GM12864 (cell line): ENCODE measurements at regions not wholly inside any gene's neighbourhood (a gene's known extent, or its start where the extent isn't known, plus 50 kb on each side); places are given as distances from the start of the nearest gene placed in this dataset.
"Not testable (repeated sequence)": the region's sequence is repeated elsewhere in the genome, so short reads cannot be mapped to it uniquely, and the experiment has no call there.

Source experiments
- DNase-seq: peaks from one replicate; pipeline ENCODE4 v3.0.0-alpha.2; 2011; ENCODE audit warnings: low read depth
- H3K4me3 ChIP-seq: 2 replicates; pipeline ENCODE4 v1.5.1; 2011; ENCODE audit warnings: mild to moderate bottlenecking, low read depth, low read length, control low read depth
- TF ChIP-seq, protein P1 (sequence below): IDR thresholded peaks from 2 replicates; pipeline ENCODE4 v1.5.1; 2011; ENCODE audit warnings: low read depth, mild to moderate bottlenecking, moderate library complexity, low read length, control low read depth, inconsistent platforms; ENCODE audit errors: missing control alignments

GRCh38 chr5:124913329-124913653 lies 166.9 kb upstream of the ZNF608 start:
- DNase-seq = no peak
- TF ChIP-seq, protein P1, sequence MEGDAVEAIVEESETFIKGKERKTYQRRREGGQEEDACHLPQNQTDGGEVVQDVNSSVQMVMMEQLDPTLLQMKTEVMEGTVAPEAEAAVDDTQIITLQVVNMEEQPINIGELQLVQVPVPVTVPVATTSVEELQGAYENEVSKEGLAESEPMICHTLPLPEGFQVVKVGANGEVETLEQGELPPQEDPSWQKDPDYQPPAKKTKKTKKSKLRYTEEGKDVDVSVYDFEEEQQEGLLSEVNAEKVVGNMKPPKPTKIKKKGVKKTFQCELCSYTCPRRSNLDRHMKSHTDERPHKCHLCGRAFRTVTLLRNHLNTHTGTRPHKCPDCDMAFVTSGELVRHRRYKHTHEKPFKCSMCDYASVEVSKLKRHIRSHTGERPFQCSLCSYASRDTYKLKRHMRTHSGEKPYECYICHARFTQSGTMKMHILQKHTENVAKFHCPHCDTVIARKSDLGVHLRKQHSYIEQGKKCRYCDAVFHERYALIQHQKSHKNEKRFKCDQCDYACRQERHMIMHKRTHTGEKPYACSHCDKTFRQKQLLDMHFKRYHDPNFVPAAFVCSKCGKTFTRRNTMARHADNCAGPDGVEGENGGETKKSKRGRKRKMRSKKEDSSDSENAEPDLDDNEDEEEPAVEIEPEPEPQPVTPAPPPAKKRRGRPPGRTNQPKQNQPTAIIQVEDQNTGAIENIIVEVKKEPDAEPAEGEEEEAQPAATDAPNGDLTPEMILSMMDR = no peak
- no peak overlapping the region for H3K4me3 ChIP-seq

DNA sequence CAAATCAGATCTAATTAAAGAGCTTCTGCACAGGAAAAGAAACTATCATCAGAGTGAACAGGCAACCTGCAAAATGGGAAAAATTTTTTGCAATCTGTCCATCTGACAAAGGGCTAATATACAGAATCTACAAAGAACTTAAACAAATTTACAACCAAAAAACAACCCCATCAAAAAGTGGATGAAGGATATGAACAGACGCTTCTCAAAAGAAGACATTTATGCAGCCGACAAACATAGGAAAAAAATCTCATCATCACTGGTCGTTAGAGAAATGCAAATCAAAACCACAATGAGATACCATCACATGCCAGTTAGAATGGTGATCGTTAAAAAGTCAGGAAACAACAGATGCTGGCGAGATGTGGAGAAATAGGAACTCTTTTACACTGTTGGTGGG lies 169.9 kb upstream of the ZNF608 start:
- not testable (repeated sequence) for DNase-seq, H3K4me3 ChIP-seq

GRCh38 chr5:124918618-124919017 lies 172.2 kb upstream of the ZNF608 start:
- TF ChIP-seq, protein P1 = no peak
- no peak overlapping the region for H3K4me3 ChIP-seq
- no peak for DNase-seq

GRCh38 chr5:124919076-124919475 lies 172.6 kb upstream of the ZNF608 start:
- TF ChIP-seq, protein P1 = no peak

DNA sequence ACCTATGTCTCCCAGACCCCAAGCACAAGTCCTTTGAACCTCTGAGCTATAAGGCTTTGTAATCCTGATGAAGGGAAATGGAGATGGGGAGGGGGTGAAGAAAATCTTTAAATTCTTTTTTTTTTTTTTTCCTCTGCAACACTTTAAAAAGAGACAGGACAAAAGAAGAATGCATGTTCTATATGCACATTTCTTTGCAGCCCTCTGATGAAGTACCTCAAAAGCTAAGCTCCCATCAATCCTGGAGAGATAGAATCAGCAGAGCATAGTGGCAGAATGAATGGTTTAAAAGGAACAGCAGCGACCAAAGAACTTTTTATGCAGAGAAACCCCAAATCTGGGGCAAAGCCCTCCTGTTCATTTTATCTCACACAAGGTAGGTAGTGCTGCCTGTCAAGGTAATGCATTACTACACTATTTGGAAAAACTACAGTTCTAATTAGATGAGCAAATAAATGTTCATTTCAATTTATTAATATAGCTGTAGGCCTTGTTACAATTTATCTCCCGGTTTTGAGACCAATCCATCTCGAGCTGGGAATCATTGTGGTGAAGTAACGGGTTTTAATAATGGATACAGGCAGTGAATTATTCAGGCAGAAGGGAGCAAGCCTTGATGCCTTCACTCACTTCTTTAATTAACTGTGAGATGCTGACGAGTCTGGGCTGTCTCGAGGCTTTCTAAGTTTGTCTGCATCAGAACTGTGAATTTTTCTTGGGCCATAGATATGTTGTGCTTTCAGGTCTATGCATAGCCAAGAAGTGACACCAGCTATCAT lies 173.5 kb upstream of the ZNF608 start:
- TF ChIP-seq, protein P1 = no peak
- DNase-seq = no peak
- H3K4me3 ChIP-seq = no peak overlapping the region

More at GRCh38 chr5:124919076-124919475, 172.6 kb upstream of the ZNF608 start:
- DNase-seq = no peak
- H3K4me3 ChIP-seq = no peak overlapping the region

- H3K4me3 ChIP-seq = peak overlapping the region; percentile 38
- no peak for DNase-seq
- TF ChIP-seq, protein P1 = peak; percentile 23
These were observed 174.6 kb upstream of the ZNF608 start for GRCh38 chr5:124920909-124921666.

DNA sequence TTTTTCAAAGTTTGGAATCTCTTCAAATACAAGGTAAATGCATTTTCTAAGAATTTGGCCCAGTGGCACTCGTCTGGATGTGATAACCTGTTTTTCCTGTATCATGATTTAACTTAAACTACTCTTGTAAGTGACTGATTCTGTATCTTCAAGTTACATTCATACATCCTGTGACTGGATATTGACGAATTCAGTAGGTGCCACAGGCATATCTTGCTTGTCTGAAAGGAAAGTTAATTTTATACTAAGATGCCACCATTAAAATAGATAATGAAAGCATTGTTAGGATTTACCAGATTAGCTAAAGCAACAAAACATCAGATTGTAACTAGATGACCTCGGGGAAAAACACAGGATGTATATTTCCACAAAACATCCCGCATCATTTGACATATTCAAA lies 175.3 kb upstream of the ZNF608 start:
- TF ChIP-seq, protein P1 = no peak
- no peak for DNase-seq
- peak overlapping the region; percentile 38; the same call in 1 of the 2 replicates for H3K4me3 ChIP-seq
